ENCODE measurements at regions not wholly inside any gene's neighbourhood (a gene's known extent, or its start where the extent isn't known, plus 50 kb on each side); places are given as distances from the start of the nearest gene placed in this dataset.

GRCh38 chr16:59295474-59295873 is 561.4 kb upstream of the GOT2 start:
- H2AFZ ChIP-seq (ENCODE audit: low read length), result no peak overlapping the region
- no peak overlapping the region for H3K27ac ChIP-seq (ENCODE audit: low read depth, low read length)
- TF ChIP-seq CTCF (IDR thresholded peaks at IDR 0.05; ENCODE audit: extremely low read depth, low read depth, low read length), result no peak
- no peak for DNase-seq (ENCODE audit: insufficient read length, low spot score, missing footprints)
- H3K79me2 ChIP-seq (ENCODE audit: insufficient read depth, low read length), result no peaks in the 10 kb centered on the region
- H3K9me3 ChIP-seq (ENCODE audit: low read depth, low read length), result no peaks in the 10 kb centered on the region
- H3K4me2 ChIP-seq (ENCODE audit: insufficient read depth, low read length), result no peak overlapping the region
- no peaks in the 10 kb centered on the region for H3K4me1 ChIP-seq (ENCODE audit: insufficient read depth, low read length)
- no peak overlapping the region for H3K4me3 ChIP-seq (ENCODE audit: insufficient read depth, low read length)
- no peaks in the 10 kb centered on the region for H3K27me3 ChIP-seq (ENCODE audit: insufficient read depth, low read length)
- no peaks in the 10 kb centered on the region for H3K36me3 ChIP-seq (ENCODE audit: insufficient read depth, low read length)
- H4K20me1 ChIP-seq (ENCODE audit: insufficient read depth, low read length), result no peaks in the 10 kb centered on the region

GRCh38 chr16:59290718-59291117 is 556.6 kb upstream of the GOT2 start:
- H2AFZ ChIP-seq (ENCODE audit: low read length), result no peak overlapping the region

GRCh38 chr16:59289151-59289550 is 555.0 kb upstream of the GOT2 start:
- H3K4me1 ChIP-seq (ENCODE audit: insufficient read depth, low read length), result no peaks in the 10 kb centered on the region
- no peak overlapping the region for H2AFZ ChIP-seq (ENCODE audit: low read length)
- no peaks in the 10 kb centered on the region for H3K9me3 ChIP-seq (ENCODE audit: low read depth, low read length)
- no peak for TF ChIP-seq CTCF (IDR thresholded peaks at IDR 0.05; ENCODE audit: extremely low read depth, low read depth, low read length)
- H3K27me3 ChIP-seq (ENCODE audit: insufficient read depth, low read length), result no peaks in the 10 kb centered on the region
- DNase-seq (ENCODE audit: insufficient read length, low spot score, missing footprints), result no peak
- H4K20me1 ChIP-seq (ENCODE audit: insufficient read depth, low read length), result no peaks in the 10 kb centered on the region
- H3K4me3 ChIP-seq (ENCODE audit: insufficient read depth, low read length), result no peak overlapping the region
- H3K36me3 ChIP-seq (ENCODE audit: insufficient read depth, low read length), result no peaks in the 10 kb centered on the region
- H3K79me2 ChIP-seq (ENCODE audit: insufficient read depth, low read length), result no peaks in the 10 kb centered on the region
- H3K27ac ChIP-seq (ENCODE audit: low read depth, low read length), result no peak overlapping the region
- no peak overlapping the region for H3K4me2 ChIP-seq (ENCODE audit: insufficient read depth, low read length)

More at GRCh38 chr16:59290718-59291117, 556.6 kb upstream of the GOT2 start:
- TF ChIP-seq CTCF (IDR thresholded peaks at IDR 0.05; ENCODE audit: extremely low read depth, low read depth, low read length), result no peak
- Histone ChIP-seq H3K4me3 (ENCODE audit: insufficient read depth, low read length) (no peak overlapping the region), H3K79me2 (ENCODE audit: insufficient read depth, low read length) (no peaks in the 10 kb centered on the region), H3K4me2 (ENCODE audit: insufficient read depth, low read length) (no peak overlapping the region), H3K4me1 (ENCODE audit: insufficient read depth, low read length) (no peaks in the 10 kb centered on the region), H3K36me3 (ENCODE audit: insufficient read depth, low read length) (no peaks in the 10 kb centered on the region), H4K20me1 (ENCODE audit: insufficient read depth, low read length) (no peaks in the 10 kb centered on the region), H3K27me3 (ENCODE audit: insufficient read depth, low read length) (no peaks in the 10 kb centered on the region), H3K27ac (ENCODE audit: low read depth, low read length) (no peak overlapping the region), H3K9me3 (ENCODE audit: low read depth, low read length) (no peaks in the 10 kb centered on the region)
- DNase-seq (ENCODE audit: insufficient read length, low spot score, missing footprints), result no peak

- H3K4me3 ChIP-seq (ENCODE audit: insufficient read depth, low read length), result no peak overlapping the region
- no peaks in the 10 kb centered on the region for H4K20me1 ChIP-seq (ENCODE audit: insufficient read depth, low read length)
- no peak overlapping the region for H3K4me2 ChIP-seq (ENCODE audit: insufficient read depth, low read length)
- no peak overlapping the region for H2AFZ ChIP-seq (ENCODE audit: low read length)
- H3K9me3 ChIP-seq (ENCODE audit: low read depth, low read length), result no peaks in the 10 kb centered on the region
- H3K27me3 ChIP-seq (ENCODE audit: insufficient read depth, low read length), result no peaks in the 10 kb centered on the region
- no peaks in the 10 kb centered on the region for H3K79me2 ChIP-seq (ENCODE audit: insufficient read depth, low read length)
- no peak overlapping the region for H3K27ac ChIP-seq (ENCODE audit: low read depth, low read length)
- no peaks in the 10 kb centered on the region for H3K4me1 ChIP-seq (ENCODE audit: insufficient read depth, low read length)
- peak; percentile 17 for DNase-seq (ENCODE audit: insufficient read length, low spot score, missing footprints)
- no peak for TF ChIP-seq CTCF (IDR thresholded peaks at IDR 0.05; ENCODE audit: extremely low read depth, low read depth, low read length)
- H3K36me3 ChIP-seq (ENCODE audit: insufficient read depth, low read length), result no peaks in the 10 kb centered on the region
These were observed 540.0 kb upstream of the GOT2 start for GRCh38 chr16:59274141-59274540.
